AG09319 (cell line): ENCODE measurements at regions not wholly inside any gene's neighbourhood (a gene's known extent, or its start where the extent isn't known, plus 50 kb on each side); places are given as distances from the start of the nearest gene placed in this dataset.
"Not testable (repeated sequence)": the region's sequence is repeated elsewhere in the genome, so short reads cannot be mapped to it uniquely, and the experiment has no call there.

Experiments
- DNase-seq: peaks from one replicate; pipeline ENCODE4 v3.0.0-alpha.2; 2010; ENCODE audit warnings: low read depth; ENCODE audit errors: extremely low read depth
- CTCF ChIP-seq: IDR thresholded peaks from 2 replicates; pipeline ENCODE4 v1.5.1; 2011; ENCODE audit warnings: low read depth, mild to moderate bottlenecking, inconsistent platforms, low read length, moderate library complexity

GRCh38 chr21:16455978-16456377, 726.2 kb downstream of the USP25 start:
- no peak for TF ChIP-seq CTCF
- no peak for DNase-seq

GRCh38 chr21:16457498-16457897, 727.7 kb downstream of the USP25 start:
- no peak for TF ChIP-seq CTCF
- DNase-seq, result no peak

DNA sequence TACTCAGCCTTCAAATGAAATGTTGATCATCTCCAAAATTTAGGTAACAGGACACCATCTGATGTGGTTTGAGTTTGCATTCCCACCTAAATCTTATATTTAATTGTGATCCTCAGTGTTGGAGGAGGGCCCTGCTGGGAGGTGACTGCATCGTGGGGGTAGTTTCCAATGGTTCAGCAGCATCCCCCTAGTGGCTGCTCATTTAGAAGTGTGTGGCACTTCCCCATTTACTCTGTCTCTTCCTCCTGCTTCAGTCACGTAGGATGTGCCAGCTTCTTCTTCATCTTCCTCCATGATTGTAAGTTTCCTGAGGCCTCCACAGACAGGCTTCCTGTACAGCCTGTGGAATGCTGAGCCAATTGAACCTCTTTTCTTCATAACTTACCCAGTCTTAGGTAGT, 731.2 kb downstream of the USP25 start:
- DNase-seq, result no peak
- TF ChIP-seq CTCF, result no peak

- not testable (repeated sequence) for DNase-seq
These were observed 734.6 kb downstream of the USP25 start for GRCh38 chr21:16464211-16464889.

DNA sequence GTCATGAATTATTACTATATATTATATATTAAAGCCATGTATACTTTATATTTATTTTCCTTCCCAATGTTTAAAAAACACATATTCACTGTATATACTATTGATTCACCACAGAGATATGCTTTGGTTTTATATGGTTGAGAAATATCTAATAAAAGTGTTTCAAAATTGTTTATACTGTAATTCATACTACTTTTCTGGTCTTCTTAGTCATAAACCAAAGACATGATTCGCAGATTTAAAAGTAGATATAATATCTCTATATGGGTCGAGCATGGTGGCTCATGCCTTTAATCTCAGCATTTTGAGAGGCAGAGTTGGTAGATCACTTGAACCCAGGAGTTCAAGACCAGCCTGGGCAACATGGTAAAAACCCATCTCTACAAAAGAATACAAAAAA, 738.4 kb downstream of the USP25 start:
- TF ChIP-seq CTCF, result no peak

DNA sequence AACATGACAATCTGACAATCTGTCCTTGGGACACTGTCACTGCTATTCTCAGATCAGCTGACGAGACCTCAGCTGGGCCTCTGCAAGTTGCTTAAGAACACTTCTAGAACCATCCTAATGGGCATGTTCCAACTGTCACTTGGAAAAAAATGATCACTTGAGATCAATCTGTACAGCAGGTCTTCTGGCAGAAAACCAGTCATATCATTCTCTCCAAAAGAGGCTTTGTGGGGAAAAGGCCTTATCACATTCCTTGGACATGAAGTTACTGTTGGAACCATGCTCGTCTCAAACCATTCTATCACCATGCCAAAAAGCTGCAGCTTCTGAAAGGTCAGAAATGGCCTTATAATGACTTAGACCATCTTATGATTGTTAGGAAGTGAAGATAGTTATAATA, 744.2 kb downstream of the USP25 start:
- no peak for TF ChIP-seq CTCF
- no peak for DNase-seq

More for the DNA sequence above, 738.4 kb downstream of the USP25 start:
- DNase-seq, result no peak

DNA sequence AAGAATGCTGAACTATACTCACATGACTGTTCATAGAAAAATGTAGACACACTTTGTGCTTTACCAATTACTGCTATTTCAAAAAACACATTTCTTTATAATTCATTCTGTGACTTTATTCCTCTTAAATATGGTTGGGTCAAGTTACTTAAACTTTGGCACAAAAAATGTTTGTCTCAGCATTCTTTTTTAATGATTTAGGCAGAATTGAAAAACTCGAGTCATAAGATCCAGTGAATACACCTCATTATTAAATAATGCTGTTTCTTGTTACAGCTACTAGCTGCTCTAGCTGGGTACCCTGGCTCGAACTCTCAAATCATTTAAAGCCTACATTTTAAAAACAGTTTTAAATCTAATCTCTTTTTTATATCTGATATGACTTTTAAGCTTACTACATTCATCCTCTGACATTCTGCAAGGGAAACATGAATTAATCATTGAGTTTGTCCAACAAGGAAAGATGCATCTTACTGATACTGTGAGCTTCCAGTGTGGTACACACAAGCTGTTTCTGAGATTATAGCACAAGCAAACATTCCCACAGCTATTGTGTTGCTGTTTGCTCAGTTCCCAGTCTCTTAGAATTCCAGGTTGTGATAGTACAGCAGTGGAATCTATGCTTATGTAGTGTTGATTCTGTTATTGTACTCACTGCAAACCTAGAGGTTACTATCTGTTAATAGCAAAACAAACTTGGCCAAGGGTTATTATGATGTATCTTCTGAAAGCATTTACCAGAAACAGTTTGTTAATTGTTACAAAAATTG, 746.5 kb downstream of the USP25 start:
- no peak for TF ChIP-seq CTCF

GRCh38 chr21:16488042-16488441, 758.3 kb downstream of the USP25 start:
- TF ChIP-seq CTCF, result no peak
- DNase-seq, result no peak

More for the DNA sequence above, 746.5 kb downstream of the USP25 start:
- DNase-seq, result no peak
